Type B pancreatic cell (in vitro differentiated cells): ENCODE measurements at regions not wholly inside any gene's neighbourhood (a gene's known extent, or its start where the extent isn't known, plus 50 kb on each side); places are given as distances from the start of the nearest gene placed in this dataset.

Experiments
- DNase-seq: peaks from one replicate; pipeline ENCODE4 v3.0.0; 2021; ENCODE audit warnings: mixed read lengths; ENCODE audit not compliant: unreplicated experiment; ENCODE audit errors: extremely low spot score
- H3K27ac Mint-ChIP-seq: 2 replicates; pipeline ENCODE4 v1.8.0; 2021; ENCODE audit warnings: mild to moderate bottlenecking, mixed read lengths
- H3K27me3 Mint-ChIP-seq: 2 replicates; pipeline ENCODE4 v1.8.0; 2021; ENCODE audit warnings: mixed read lengths
- H3K36me3 Mint-ChIP-seq: 2 replicates; pipeline ENCODE4 v1.8.0; 2021; ENCODE audit warnings: mixed read lengths
- H3K4me1 Mint-ChIP-seq: one replicate; pipeline ENCODE4 v1.8.0; 2021; ENCODE audit warnings: mixed read lengths; ENCODE audit not compliant: unreplicated experiment
- H3K4me3 Mint-ChIP-seq: 2 replicates; pipeline ENCODE4 v1.8.0; 2021; ENCODE audit warnings: mild to moderate bottlenecking, mixed read lengths
- H3K9me3 Mint-ChIP-seq: 2 replicates; pipeline ENCODE4 v1.8.0; 2021; ENCODE audit warnings: mixed read lengths
- CTCF ChIP-seq: fragments of 200-600 bp; sonication (generic); conservative IDR thresholded peaks from 2 replicates; pipeline ENCODE4 v1.5.0; 2021; ENCODE audit warnings: antibody characterized with exemption, mild to moderate bottlenecking

- Mint-ChIP-seq H3K9me3 (peaks cover 4% of the 10 kb centered on the region), H3K27me3 (no peaks in the 10 kb centered on the region), H3K27ac (no peak overlapping the region), H3K4me3 (no peak overlapping the region), H3K4me1 (peaks cover 13% of the 10 kb centered on the region), H3K36me3 (no peaks in the 10 kb centered on the region)
- no peak for DNase-seq
- TF ChIP-seq CTCF, result no peak
Observed at GRCh38 chr9:82567953-82568352, 495.0 kb downstream of the RASEF start.

GRCh38 chr9:82570226-82570625 is 492.7 kb downstream of the RASEF start:
- no peak for TF ChIP-seq CTCF
- Mint-ChIP-seq H3K36me3 (no peaks in the 10 kb centered on the region), H3K4me1 (peaks cover 10% of the 10 kb centered on the region), H3K27me3 (no peaks in the 10 kb centered on the region), H3K9me3 (peaks cover 13% of the 10 kb centered on the region), H3K27ac (no peak overlapping the region), H3K4me3 (no peak overlapping the region)
- no peak for DNase-seq

- peaks cover 5% of the 10 kb centered on the region for H3K4me1 Mint-ChIP-seq
- no peak for TF ChIP-seq CTCF
- H3K27me3 Mint-ChIP-seq, result no peaks in the 10 kb centered on the region
- H3K4me3 Mint-ChIP-seq, result no peak overlapping the region
- H3K27ac Mint-ChIP-seq, result no peak overlapping the region
- H3K9me3 Mint-ChIP-seq, result peaks cover 13% of the 10 kb centered on the region
- no peaks in the 10 kb centered on the region for H3K36me3 Mint-ChIP-seq
- no peak for DNase-seq
Observed at GRCh38 chr9:82571540-82571939, 491.4 kb downstream of the RASEF start.

GRCh38 chr9:82572146-82572545 is 490.8 kb downstream of the RASEF start:
- no peak overlapping the region for H3K4me3 Mint-ChIP-seq
- DNase-seq, result no peak
- peaks cover 5% of the 10 kb centered on the region for H3K4me1 Mint-ChIP-seq
- H3K36me3 Mint-ChIP-seq, result no peaks in the 10 kb centered on the region
- H3K27ac Mint-ChIP-seq, result no peak overlapping the region
- no peak for TF ChIP-seq CTCF
- peaks cover 13% of the 10 kb centered on the region for H3K9me3 Mint-ChIP-seq
- no peaks in the 10 kb centered on the region for H3K27me3 Mint-ChIP-seq

DNA sequence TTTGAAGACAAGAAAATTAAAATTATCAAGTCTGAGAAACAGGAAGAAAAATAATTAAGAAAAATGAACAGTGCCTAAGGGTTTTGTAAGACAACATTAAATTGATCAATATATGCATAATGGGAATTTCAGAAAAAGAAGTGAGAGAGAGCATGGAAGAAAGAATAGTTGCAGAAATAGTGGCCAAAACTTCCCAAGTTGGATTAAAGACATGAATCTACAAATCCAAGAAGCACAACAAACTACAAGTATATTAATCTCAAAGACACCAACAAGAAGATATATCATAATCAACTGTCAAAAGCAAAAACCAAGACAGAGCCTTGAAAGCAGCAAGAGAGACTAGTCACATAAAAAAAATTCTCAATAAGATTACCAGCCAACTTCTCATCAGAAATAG is 488.0 kb downstream of the RASEF start:
- H3K27ac Mint-ChIP-seq, result no peak overlapping the region
- no peaks in the 10 kb centered on the region for H3K4me1 Mint-ChIP-seq
- H3K4me3 Mint-ChIP-seq, result no peak overlapping the region
- no peak for TF ChIP-seq CTCF
- peaks cover 12% of the 10 kb centered on the region for H3K9me3 Mint-ChIP-seq
- H3K36me3 Mint-ChIP-seq, result peaks cover 4% of the 10 kb centered on the region
- no peaks in the 10 kb centered on the region for H3K27me3 Mint-ChIP-seq
- DNase-seq, result no peak

DNA sequence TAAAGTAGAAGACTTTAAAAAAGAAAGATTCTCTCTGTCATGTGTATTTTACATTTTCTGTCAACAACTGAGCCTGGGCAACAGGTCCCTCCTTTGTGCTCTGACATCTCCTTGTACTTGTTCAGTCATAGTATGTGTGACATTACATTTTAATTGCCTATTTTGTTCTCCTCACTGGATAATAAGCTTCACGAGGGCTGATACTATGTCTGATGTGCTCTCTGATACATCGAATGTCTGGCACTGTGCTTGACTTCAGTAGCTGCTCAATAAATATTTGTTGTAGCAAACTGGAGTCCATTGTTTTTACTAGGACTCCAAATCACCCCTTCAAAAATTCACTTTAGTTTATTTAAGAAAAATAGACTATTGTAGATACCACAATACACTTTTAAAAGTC is 482.0 kb downstream of the RASEF start:
- no peak overlapping the region for H3K4me3 Mint-ChIP-seq

More for the DNA sequence above, 482.0 kb downstream of the RASEF start:
- no peak for DNase-seq
- Mint-ChIP-seq H3K4me1 (peaks cover 10% of the 10 kb centered on the region), H3K27me3 (peaks cover 7% of the 10 kb centered on the region), H3K9me3 (peaks cover 9% of the 10 kb centered on the region), H3K27ac (no peak overlapping the region), H3K36me3 (peaks cover 4% of the 10 kb centered on the region)
- no peak for TF ChIP-seq CTCF
